K562 (cell line): ENCODE measurements at regions not wholly inside any gene's neighbourhood (a gene's known extent, or its start where the extent isn't known, plus 50 kb on each side); places are given as distances from the start of the nearest gene placed in this dataset.

Source experiments
- ATAC-seq: fragments of 200-7000 bp; cut with Tn5 transposase; 3 replicates; pipeline ENCODE4 v1.9.1; 2020; ENCODE audit warnings: moderate library complexity
- BruUV-seq: library from RNA; stranded (reverse); fragments of 400-500 nt; replicated peaks from 2 replicates; lab custom pipeline; 2021; lab: Mats Ljungman, UMichigan
- CTCF ChIA-PET: fragments of 300-600 bp; formaldehyde crosslinking; extraction: SDS; loops from one replicate; lab custom pipeline; 2021; ENCODE audit warnings: low intra/inter-chr PET ratio; lab: Yijun Ruan, JAX
- POLR2A ChIA-PET: fragments of 300-600, 350-650 bp; sonication (Branson Sonifier 250); formaldehyde crosslinking; extraction: SDS; loops from one replicate; lab custom pipeline; 2021; ENCODE audit warnings: antibody characterized with exemption, inconsistent platforms; lab: Yijun Ruan, JAX
- DNase-seq, 4 experiments: peaks; one replicate each; pipeline versions ENCODE4 v3.0.0 to v3.0.0-alpha.2; 2011 to 2018; ENCODE audit warnings: low spot score in 3 of 4, mixed read lengths in 3 of 4; ENCODE audit errors: extremely low read depth in 1 of 4
- FAIRE-seq: peaks from 2 replicates; lab custom pipeline; 2011; peaks lifted over from hg19 to GRCh38; lab: Jason Lieb, UNC
- H2AFZ ChIP-seq: 2 replicates; pipeline ENCODE4 v1.6.0; 2011; ENCODE audit warnings: low read depth, low read length, control low read depth, inconsistent platforms
- H3K27ac ChIP-seq: fragments of 200-600 bp; 3 replicates; pipeline ENCODE4 v1.8.0; 2011; ENCODE audit warnings: low read depth, mild to moderate bottlenecking, control low read depth, inconsistent platforms, low read length, moderate library complexity, mixed read lengths; ENCODE audit errors: extremely low read depth
- H3K27me3 ChIP-seq, 2 experiments: fragments of 300-600 bp in 1 of 2; 2 replicates in 1 of 2; 3 replicates in 1 of 2; pipeline versions ENCODE4 v1.6.0 to v1.8.0; 2011; ENCODE audit warnings: inconsistent platforms in 2 of 2, low read length in 2 of 2, mild to moderate bottlenecking in 1 of 2, mixed read lengths in 1 of 2, moderate library complexity in 1 of 2; ENCODE audit not compliant: control insufficient read depth in 2 of 2, insufficient read depth in 2 of 2
- H3K36me3 ChIP-seq: fragments of 300-600 bp; 3 replicates; pipeline ENCODE4 v1.8.0; 2011; ENCODE audit warnings: mild to moderate bottlenecking, low read length, inconsistent platforms; ENCODE audit not compliant: control insufficient read depth, insufficient read depth
- H3K4me1 ChIP-seq, 2 experiments: fragments of 200-600 bp in 1 of 2; replicated peaks in 1 of 2; 2 replicates in 1 of 2; 3 replicates in 1 of 2; pipeline versions ENCODE4 v1.5.1 to v1.8.0; 2011; ENCODE audit warnings: inconsistent platforms in 2 of 2, low read length in 2 of 2, mild to moderate bottlenecking in 1 of 2, mixed read lengths in 1 of 2, moderate library complexity in 1 of 2; ENCODE audit not compliant: control insufficient read depth in 2 of 2, insufficient read depth in 2 of 2
- H3K4me2 ChIP-seq: 2 replicates; pipeline ENCODE4 v1.6.1; 2011; ENCODE audit warnings: low read length, control low read depth, inconsistent platforms, mixed read lengths; ENCODE audit not compliant: insufficient read depth
- H3K4me3 ChIP-seq: fragments of 200-600 bp; sonication (generic), shearing (Covaris generic); 2 replicates; pipeline ENCODE4 v1.5.1; 2016; ENCODE audit warnings: control low read depth, inconsistent platforms
- H3K79me2 ChIP-seq: fragments of 200-600 bp; 3 replicates; pipeline ENCODE4 v1.8.0; 2011; ENCODE audit warnings: low read length, inconsistent platforms; ENCODE audit not compliant: control insufficient read depth, insufficient read depth
- H3K9ac ChIP-seq, 2 experiments: 2 replicates each; pipeline versions ENCODE4 v1.6.0 to v1.6.1; 2011; ENCODE audit warnings: low read depth in 2 of 2, low read length in 2 of 2, control low read depth in 1 of 2, inconsistent platforms in 1 of 2, mild to moderate bottlenecking in 1 of 2, mixed read lengths in 1 of 2; ENCODE audit not compliant: insufficient read depth in 1 of 2
- H3K9me1 ChIP-seq: one replicate; pipeline ENCODE4 v1.6.0; 2011; ENCODE audit warnings: inconsistent platforms, mild to moderate bottlenecking, low read length, moderate library complexity; ENCODE audit not compliant: control insufficient read depth, insufficient read depth
- H3K9me3 ChIP-seq: replicated peaks from 2 replicates; pipeline ENCODE4 v1.5.1; 2011; ENCODE audit warnings: low read depth, low read length, inconsistent platforms; ENCODE audit not compliant: control insufficient read depth, insufficient read depth
- H4K20me1 ChIP-seq: replicated peaks from 2 replicates; pipeline ENCODE4 v1.6.1; 2011; ENCODE audit warnings: low read length, inconsistent platforms, mixed read lengths; ENCODE audit not compliant: control insufficient read depth, insufficient read depth
- ARNT ChIP-seq, 2 experiments: fragments of 450-650 bp; IDR thresholded peaks; 2 replicates each; pipeline ENCODE4 v1.6.1; 2016; ENCODE audit warnings: mild to moderate bottlenecking in 1 of 2
- CEBPB ChIP-seq: fragments of 450-650 bp; IDR thresholded peaks from 2 replicates; pipeline ENCODE4 v1.6.1; 2016; ENCODE audit warnings: missing genetic modification characterization, missing compliant biosample characterization
- HEY1 ChIP-seq: fragments of 250-450 bp; sonication (Bioruptor Pico); IDR thresholded peaks from 2 replicates; pipeline ENCODE4 v1.5.0; 2020; ENCODE audit warnings: mild to moderate bottlenecking, moderate library complexity, borderline replicate concordance
- HNRNPL ChIP-seq: fragments of 200-400 bp; formaldehyde crosslinking; IDR thresholded peaks from 2 replicates; pipeline ENCODE4 v1.6.1; 2017; ENCODE audit warnings: low read depth, mild to moderate bottlenecking, low read length
- MAFF ChIP-seq: IDR thresholded peaks from 2 replicates; pipeline ENCODE4 v1.6.1; 2012; ENCODE audit warnings: low read length, improper control_type of control experiment
- MTF1 ChIP-seq: fragments of 250-450 bp; sonication (Bioruptor Pico); IDR thresholded peaks from 2 replicates; pipeline ENCODE4 v1.9.0; 2021; ENCODE audit warnings: moderate library complexity, mild to moderate bottlenecking, inconsistent platforms, borderline replicate concordance
- NELFE ChIP-seq: IDR thresholded peaks from 2 replicates; pipeline ENCODE4 v1.6.1; 2011; ENCODE audit warnings: mild to moderate bottlenecking; ENCODE audit not compliant: insufficient read depth, insufficient read length
- OTX1 ChIP-seq: fragments of 450-650 bp; formaldehyde crosslinking; IDR thresholded peaks from 2 replicates; pipeline ENCODE4 v1.4.0; 2022; ENCODE audit warnings: mild to moderate bottlenecking
- TAF1 ChIP-seq: IDR thresholded peaks from 2 replicates; pipeline ENCODE4 v1.6.1; 2011; ENCODE audit warnings: mild to moderate bottlenecking, low read length, moderate library complexity; ENCODE audit not compliant: insufficient read depth, control insufficient read depth, severe bottlenecking; ENCODE audit errors: extremely low read depth
- TCF7 ChIP-seq: sonication (generic); IDR thresholded peaks from 2 replicates; pipeline ENCODE4 v1.6.1; 2016; ENCODE audit warnings: antibody characterized with exemption, borderline replicate concordance
- TRIM28 ChIP-seq: fragments of 450-650 bp; IDR thresholded peaks from 2 replicates; pipeline ENCODE4 v1.6.1; 2017
- ZNF280B ChIP-seq: fragments of 250-450 bp; sonication (Bioruptor Pico); IDR thresholded peaks from 2 replicates; pipeline ENCODE4 v1.5.1; 2021; ENCODE audit warnings: mild to moderate bottlenecking
- ZNF444 ChIP-seq: fragments of 250-450 bp; sonication (Bioruptor Pico); IDR thresholded peaks from 2 replicates; pipeline ENCODE4 v1.4.0; 2020; ENCODE audit warnings: mild to moderate bottlenecking, moderate library complexity
- WGBS: fragments of 100-300 bp; shearing (Covaris generic); methylation state at CpG from one replicate; pipeline ENCODE4 v1.1.6; 2016; ENCODE audit warnings: low coverage, mixed read lengths; ENCODE audit not compliant: insufficient coverage; ENCODE audit errors: missing lambda C conversion rate; 5-methylcytosine and 5-hydroxymethylcytosine counted together
- in situ Hi-C: fragments of 300-500 bp; cut with MboI; formaldehyde crosslinking; loops from 4 replicates; pipeline ENCODE4 v1.15.0; 2018; ENCODE audit warnings: inconsistent platforms, mixed read lengths
- intact Hi-C: fragments of 100-400 bp; cut with micrococcal nuclease; formaldehyde crosslinking; loops from 2 replicates; pipeline ENCODE4 v1.14.2; 2022
- TF ChIP-seq, protein P1 (sequence below), 3 experiments: fragments of 200-800 bp in 1 of 3; sonication (Bioruptor generic) in 1 of 3; sonication (generic) in 1 of 3; formaldehyde crosslinking in 1 of 3; IDR thresholded peaks; 2 replicates each; pipeline versions ENCODE4 v1.6.1 to v1.8.0; 2016 to 2022; ENCODE audit warnings: mild to moderate bottlenecking in 2 of 3, missing compliant biosample characterization in 2 of 3, missing genetic modification characterization in 2 of 3, missing genetic modification reagents in 1 of 3
- TF ChIP-seq, protein P2 (sequence below), 3 experiments: fragments of 200-800 bp in 1 of 3; fragments of 250-450 bp in 1 of 3; fragments of 450-650 bp in 1 of 3; sonication (Bioruptor Pico) in 1 of 3; sonication (Bioruptor generic) in 1 of 3; formaldehyde crosslinking in 1 of 3; IDR thresholded peaks; 2 replicates each; pipeline versions ENCODE4 v1.6.1 to v1.8.0; 2016 to 2022; ENCODE audit warnings: mild to moderate bottlenecking in 2 of 3, missing genetic modification characterization in 2 of 3, missing compliant biosample characterization in 1 of 3, moderate library complexity in 1 of 3

DNA sequence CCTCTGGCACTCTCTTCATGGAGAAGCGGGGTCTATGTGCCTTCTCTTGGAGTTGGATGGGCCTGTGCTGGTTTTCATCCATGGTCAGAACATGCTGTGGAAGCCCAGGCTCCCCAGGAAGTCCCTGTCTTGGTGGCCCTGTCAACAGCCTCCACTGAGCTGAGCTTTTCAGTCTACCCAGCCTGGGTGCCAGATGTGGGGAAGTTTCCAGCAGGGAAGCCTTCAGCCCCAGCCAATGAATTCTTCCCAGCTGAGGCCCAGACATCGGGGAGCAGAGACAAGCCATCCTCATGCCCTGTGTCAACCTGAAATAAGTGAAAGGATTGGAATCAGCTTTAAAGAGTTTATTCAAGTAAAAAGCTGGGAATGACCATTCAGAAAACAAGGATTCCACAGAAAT is 75.1 kb upstream of the PGBD5 start:
- POLR2A ChIA-PET: interaction anchor here (0.7 to 1.0 kb wide), 2 partner anchors 11 to 216 kb away, joined by 3 to 4 read pairs; no protein-coding TSS in a partner anchor
- peaks cover 0 to 9% of the 10 kb centered on the region in 2 experiments; a peak in 2 of 5 replicates for H3K27me3 ChIP-seq
- DNase-seq (no peak), FAIRE-seq (no peak), ATAC-seq (no peak)
- no peak overlapping the region for H3K9ac ChIP-seq
- H3K9me1 ChIP-seq: no peaks in the 10 kb centered on the region
- BruUV-seq: no TSS peak
- H3K79me2 ChIP-seq: no peaks in the 10 kb centered on the region
- no peak overlapping the region for H3K27ac ChIP-seq
- no peak overlapping the region for H3K4me3 ChIP-seq
- no peaks in the 10 kb centered on the region for H3K4me1 ChIP-seq
- intact Hi-C loops (no loop called here), in situ Hi-C loops (no loop called here)
- CTCF ChIA-PET: no interaction called here
- H3K36me3 ChIP-seq: no peaks in the 10 kb centered on the region
- H3K9me3 ChIP-seq: no peaks in the 10 kb centered on the region
- H2AFZ ChIP-seq: no peak overlapping the region
- H4K20me1 ChIP-seq: no peaks in the 10 kb centered on the region
- 3% methylated on average over 2 of the region's 2 CpGs for WGBS
- H3K4me2 ChIP-seq: no peak overlapping the region
- TF ChIP-seq ZNF280B (no peak), TRIM28 (no peak), TAF1 (no peak), ZNF444 (CRISPR knock-in tag) (no peak), NELFE (no peak), MAFF (no peak), HNRNPL (no peak), TCF7 (no peak), CEBPB (tag) (no peak), HEY1 (CRISPR knock-in tag) (no peak), OTX1 (no peak), ARNT (IDR thresholded peaks at IDR 0.05) (no peak), MTF1 (no peak)
- TF ChIP-seq, protein P1, sequence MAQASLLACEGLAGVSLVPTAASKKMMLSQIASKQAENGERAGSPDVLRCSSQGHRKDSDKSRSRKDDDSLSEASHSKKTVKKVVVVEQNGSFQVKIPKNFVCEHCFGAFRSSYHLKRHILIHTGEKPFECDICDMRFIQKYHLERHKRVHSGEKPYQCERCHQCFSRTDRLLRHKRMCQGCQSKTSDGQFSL (CRISPR knock-in tag; IDR thresholded peaks at IDR 0.05): no peak
- TF ChIP-seq, protein P1 (tag; IDR thresholded peaks at IDR 0.05): no peak
- TF ChIP-seq, protein P2, sequence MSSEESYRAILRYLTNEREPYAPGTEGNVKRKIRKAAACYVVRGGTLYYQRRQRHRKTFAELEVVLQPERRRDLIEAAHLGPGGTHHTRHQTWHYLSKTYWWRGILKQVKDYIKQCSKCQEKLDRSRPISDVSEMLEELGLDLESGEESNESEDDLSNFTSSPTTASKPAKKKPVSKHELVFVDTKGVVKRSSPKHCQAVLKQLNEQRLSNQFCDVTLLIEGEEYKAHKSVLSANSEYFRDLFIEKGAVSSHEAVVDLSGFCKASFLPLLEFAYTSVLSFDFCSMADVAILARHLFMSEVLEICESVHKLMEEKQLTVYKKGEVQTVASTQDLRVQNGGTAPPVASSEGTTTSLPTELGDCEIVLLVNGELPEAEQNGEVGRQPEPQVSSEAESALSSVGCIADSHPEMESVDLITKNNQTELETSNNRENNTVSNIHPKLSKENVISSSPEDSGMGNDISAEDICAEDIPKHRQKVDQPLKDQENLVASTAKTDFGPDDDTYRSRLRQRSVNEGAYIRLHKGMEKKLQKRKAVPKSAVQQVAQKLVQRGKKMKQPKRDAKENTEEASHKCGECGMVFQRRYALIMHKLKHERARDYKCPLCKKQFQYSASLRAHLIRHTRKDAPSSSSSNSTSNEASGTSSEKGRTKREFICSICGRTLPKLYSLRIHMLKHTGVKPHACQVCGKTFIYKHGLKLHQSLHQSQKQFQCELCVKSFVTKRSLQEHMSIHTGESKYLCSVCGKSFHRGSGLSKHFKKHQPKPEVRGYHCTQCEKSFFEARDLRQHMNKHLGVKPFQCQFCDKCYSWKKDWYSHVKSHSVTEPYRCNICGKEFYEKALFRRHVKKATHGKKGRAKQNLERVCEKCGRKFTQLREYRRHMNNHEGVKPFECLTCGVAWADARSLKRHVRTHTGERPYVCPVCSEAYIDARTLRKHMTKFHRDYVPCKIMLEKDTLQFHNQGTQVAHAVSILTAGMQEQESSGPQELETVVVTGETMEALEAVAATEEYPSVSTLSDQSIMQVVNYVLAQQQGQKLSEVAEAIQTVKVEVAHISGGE (CRISPR knock-in tag; IDR thresholded peaks at IDR 0.05): no peak
